ENCODE measurements at regions not wholly inside any gene's neighbourhood (a gene's known extent, or its start where the extent isn't known, plus 50 kb on each side); places are given as distances from the start of the nearest gene placed in this dataset.
"Not testable (repeated sequence)": the region's sequence is repeated elsewhere in the genome, so short reads cannot be mapped to it uniquely, and the experiment has no call there.

GRCh38 chr10:6802759-6803426, 222.8 kb upstream of the PRKCQ start:
- no peak for DNase-seq

DNA sequence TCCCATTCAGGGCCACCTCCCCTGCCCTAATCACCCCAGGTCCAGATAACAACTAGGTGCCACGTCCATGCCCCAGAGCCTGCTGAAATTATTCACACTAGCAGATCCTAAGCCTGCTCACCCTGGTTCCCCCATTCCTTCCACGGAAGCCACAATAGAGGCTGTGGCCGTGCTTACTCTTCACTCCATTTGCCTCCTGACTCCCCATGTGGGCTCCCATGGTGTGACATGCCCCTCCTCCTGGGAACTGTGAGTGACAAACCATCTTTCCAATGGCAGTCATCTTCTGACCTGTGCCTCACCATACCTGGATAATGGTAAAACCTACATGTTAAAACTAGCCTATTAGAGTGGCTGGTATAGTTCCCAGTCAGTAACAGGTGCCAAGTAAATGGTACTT, 216.2 kb upstream of the PRKCQ start:
- DNase-seq, result no peak

GRCh38 chr10:6795541-6795940, 215.5 kb upstream of the PRKCQ start:
- no peak for DNase-seq

GRCh38 chr10:6794841-6795240, 214.8 kb upstream of the PRKCQ start:
- DNase-seq, result not testable (repeated sequence)

GRCh38 chr10:6794441-6794840, 214.4 kb upstream of the PRKCQ start:
- DNase-seq, result no peak

DNA sequence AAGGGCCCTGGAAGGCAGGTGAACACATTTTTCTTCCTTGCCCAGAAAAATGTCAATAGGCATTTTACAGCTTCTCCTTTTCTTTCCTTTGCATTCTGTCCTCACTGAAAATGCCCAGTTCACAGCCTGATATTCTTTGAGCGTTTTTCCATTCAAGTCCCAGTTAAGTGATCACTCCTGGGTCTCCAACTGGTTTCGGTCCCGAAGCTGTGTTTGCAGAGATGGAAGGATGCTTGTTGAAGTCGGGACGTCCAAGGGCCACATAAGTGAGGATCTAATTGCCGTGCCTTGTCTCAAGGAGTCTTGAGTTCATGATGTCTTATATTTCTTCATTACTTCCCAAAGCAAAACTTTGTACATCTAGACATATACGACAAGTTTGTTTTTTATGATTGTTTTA, 208.7 kb upstream of the PRKCQ start:
- DNase-seq, result no peak

GRCh38 chr10:6788231-6788630, 208.2 kb upstream of the PRKCQ start:
- DNase-seq, result no peak

- no peak for DNase-seq
Observed at GRCh38 chr10:6787718-6788117, 207.6 kb upstream of the PRKCQ start.

DNA sequence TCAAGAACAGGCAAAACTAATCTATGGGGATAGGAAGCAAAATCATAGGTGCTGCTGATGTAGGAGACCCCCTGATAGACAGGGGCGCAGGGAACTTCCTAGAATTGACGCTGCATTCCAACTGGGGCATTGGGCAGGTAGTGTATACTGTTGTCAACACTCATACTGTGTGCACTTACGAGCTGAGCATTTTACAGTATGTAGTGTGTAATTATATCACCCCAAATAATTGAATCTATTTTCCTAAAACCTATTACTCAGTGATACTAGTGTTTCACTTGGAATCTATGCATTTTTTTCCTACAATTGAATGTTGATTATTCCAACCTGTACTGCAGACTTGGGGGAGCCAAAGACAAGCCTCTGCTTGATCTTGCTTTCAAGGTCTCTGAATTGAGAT, 207.0 kb upstream of the PRKCQ start:
- DNase-seq, result no peak

- DNase-seq, result no peak
Observed at GRCh38 chr10:6786579-6787031, 206.5 kb upstream of the PRKCQ start.

- DNase-seq, result not testable (repeated sequence)
Observed at GRCh38 chr10:6784429-6784828, 204.4 kb upstream of the PRKCQ start.

GRCh38 chr10:6783471-6783870, 203.4 kb upstream of the PRKCQ start:
- DNase-seq, result no peak

GRCh38 chr10:6782378-6782777, 202.3 kb upstream of the PRKCQ start:
- DNase-seq, result no peak

DNA sequence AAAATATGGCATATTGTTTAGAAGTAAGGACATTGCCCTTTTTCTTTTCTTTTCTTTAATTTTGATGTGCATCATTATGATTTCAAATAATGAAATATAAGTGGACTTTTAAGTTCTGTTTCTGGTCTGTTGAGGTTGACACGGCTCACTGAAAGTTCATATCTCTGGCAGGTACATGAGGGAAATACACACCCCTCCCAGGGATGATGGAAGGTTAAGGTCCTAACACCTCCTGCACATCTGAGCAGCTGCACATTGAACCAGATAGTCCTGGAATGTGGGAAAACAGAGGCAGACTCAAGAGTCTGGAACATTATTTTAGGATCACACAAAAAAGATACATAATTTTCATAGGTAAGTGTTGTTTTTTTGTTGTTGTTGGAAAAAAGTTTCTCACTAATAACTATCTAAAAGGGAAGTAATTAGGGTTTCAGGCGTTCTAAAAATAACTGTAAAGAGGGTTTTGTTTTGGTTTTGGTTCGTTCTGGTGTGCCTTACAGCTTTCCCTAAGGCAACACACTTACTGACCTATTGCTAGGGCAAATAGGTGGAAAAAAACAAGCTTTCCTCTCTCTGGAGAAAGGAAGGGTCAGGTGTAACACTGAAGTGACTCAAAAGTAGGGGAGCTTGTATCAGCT, 201.2 kb upstream of the PRKCQ start:
- DNase-seq, result no peak

DNA sequence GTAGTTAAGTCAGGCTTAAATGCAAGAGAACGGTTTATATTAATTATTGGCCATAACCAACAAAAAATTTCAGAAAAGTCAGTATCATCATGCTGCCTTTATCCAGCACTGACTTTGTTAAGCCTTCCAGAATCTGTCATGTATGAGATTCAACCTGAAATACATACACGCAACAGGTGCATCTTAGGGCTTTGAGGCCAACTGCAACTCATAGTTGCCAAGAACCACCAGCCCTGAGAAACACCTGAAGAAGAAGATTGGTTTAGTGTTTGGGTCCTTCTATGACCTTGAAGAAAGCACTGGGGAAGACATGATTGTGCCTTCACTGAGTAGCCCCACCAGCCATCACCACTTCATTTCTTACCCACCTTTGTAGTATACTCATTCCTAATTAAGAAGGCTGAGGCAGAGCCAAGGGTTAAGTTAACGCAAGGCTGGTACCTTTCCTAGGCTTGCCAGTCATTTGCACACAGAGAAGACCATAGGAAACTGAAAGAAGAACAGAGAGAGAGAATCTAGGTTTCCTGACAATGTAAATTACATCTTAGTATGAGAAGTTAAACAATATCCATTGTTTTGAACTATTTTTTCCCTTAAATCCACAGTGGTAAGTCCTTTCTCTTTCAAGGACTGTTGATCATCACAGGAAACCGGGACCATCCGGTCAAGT, 200.1 kb upstream of the PRKCQ start:
- no peak for DNase-seq

DNA sequence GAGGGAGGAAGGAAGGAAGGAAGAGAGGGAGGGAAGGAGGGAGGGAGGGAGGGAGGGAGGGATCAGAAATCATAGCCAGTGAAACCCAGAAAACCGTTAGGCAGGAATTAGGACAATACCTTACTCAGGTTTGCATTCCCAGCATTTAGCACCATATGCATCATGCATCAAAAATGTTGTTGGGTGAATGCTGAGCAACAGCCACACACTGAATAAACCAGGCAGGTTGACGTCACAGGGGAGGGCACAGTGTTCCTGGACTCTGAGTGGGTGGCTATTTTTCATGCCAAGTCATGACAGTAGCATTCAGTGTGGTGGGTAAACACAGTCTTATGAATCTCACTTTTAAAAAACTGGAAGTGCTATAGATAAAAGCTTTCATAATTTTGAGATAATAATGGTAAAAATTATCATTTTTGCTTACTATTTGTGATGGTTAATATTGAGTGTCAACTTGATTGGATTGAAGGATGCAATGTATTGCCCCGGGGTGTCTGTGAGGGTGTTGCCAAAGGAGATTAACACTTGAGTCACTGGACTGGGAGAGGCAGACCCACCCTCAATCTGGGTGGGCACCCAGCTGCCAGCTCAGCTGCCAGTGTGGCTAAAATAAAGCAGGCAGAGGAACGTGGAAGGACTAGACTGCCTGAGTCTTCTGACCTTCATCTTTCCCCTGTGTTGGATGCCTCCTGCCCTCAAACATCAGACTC, 199.1 kb upstream of the PRKCQ start:
- DNase-seq, result no peak

- no peak for DNase-seq
Observed at GRCh38 chr10:6776170-6776569, 196.1 kb upstream of the PRKCQ start.

DNA sequence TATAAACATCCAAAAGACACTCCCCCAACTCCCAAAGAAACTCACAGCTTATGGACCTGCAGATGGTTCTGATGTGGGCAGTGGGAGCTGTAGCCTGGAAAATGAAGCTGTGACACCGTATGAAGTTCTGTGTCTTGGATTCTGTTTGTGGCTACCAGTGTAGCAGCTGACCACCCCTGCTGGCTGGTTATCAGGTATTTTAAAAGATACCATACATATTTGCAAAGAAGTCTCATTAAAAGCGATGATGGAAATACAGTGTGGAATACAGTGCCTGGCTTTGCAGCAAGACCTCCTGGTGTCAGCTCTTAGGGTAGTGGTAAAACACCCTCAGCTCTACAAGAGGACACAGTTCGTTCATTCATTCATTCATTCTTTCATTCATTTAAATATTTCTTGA, 194.3 kb upstream of the PRKCQ start:
- DNase-seq, result no peak

GRCh38 chr10:6771331-6771730, 191.3 kb upstream of the PRKCQ start:
- DNase-seq, result no peak

DNA sequence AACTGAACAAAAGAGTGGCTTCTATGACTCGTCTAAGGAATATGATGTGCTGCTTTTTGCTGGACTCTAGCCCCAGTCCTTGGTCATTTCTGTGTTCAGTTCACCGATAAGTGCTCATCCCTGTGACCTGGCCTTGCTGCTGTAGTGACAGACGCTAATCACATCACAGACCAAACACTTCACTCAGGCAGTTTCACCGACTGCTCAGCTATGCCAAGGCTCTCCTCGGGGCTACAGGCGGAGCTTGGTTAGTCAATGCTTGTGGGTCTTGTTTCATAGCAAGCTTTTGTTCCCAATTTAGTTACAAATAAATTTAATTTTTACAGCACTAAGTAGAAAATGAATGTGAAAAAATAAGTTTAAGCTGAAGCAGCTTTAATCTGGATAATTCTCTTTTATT, 190.8 kb upstream of the PRKCQ start:
- DNase-seq, result no peak

GRCh38 chr10:6769704-6770417, 189.8 kb upstream of the PRKCQ start:
- no peak for DNase-seq

- DNase-seq, result no peak
Observed at GRCh38 chr10:6766131-6766801, 186.2 kb upstream of the PRKCQ start.
